Renal pelvis (tissue), 1 donor: ENCODE measurements at regions not wholly inside any gene's neighbourhood (a gene's known extent, or its start where the extent isn't known, plus 50 kb on each side); places are given as distances from the start of the nearest gene placed in this dataset.
"Not testable (repeated sequence)": the region's sequence is repeated elsewhere in the genome, so short reads cannot be mapped to it uniquely, and the experiment has no call there.

ENCODE experiments used
- DNase-seq: peaks from one replicate; pipeline ENCODE4 v3.0.0-alpha.2; 2013

- no peak for DNase-seq
Measured at GRCh38 chr5:118604106-118604505, 384.2 kb downstream of the DTWD2 start.

GRCh38 chr5:118603278-118603677, 385.1 kb downstream of the DTWD2 start:
- DNase-seq, result no peak

- DNase-seq, result no peak
Measured at GRCh38 chr5:118598311-118598710, 390.0 kb downstream of the DTWD2 start.

- DNase-seq, result no peak
Measured at GRCh38 chr5:118597543-118597942, 390.8 kb downstream of the DTWD2 start.

GRCh38 chr5:118596255-118596654, 392.1 kb downstream of the DTWD2 start:
- no peak for DNase-seq

- no peak for DNase-seq
Measured at GRCh38 chr5:118593003-118593328, 395.4 kb downstream of the DTWD2 start.

- no peak for DNase-seq
Measured at GRCh38 chr5:118592229-118593002, 395.9 kb downstream of the DTWD2 start.

- DNase-seq, result no peak
Measured at GRCh38 chr5:118590806-118591205, 397.5 kb downstream of the DTWD2 start.

- DNase-seq, result no peak
Measured at GRCh38 chr5:118580949-118581348, 407.4 kb downstream of the DTWD2 start.

GRCh38 chr5:118578093-118578492, 410.3 kb downstream of the DTWD2 start:
- DNase-seq, result no peak

GRCh38 chr5:118577621-118578020, 410.7 kb downstream of the DTWD2 start:
- DNase-seq, result no peak

- DNase-seq, result not testable (repeated sequence)
Measured at GRCh38 chr5:118570276-118570675, 418.1 kb downstream of the DTWD2 start.

GRCh38 chr5:118569596-118569995, 418.8 kb downstream of the DTWD2 start:
- DNase-seq, result not testable (repeated sequence)

- DNase-seq, result no peak
Measured at GRCh38 chr5:118565335-118565971, 422.9 kb downstream of the DTWD2 start.

- no peak for DNase-seq
Measured at GRCh38 chr5:118561971-118562370, 426.4 kb downstream of the DTWD2 start.

- no peak for DNase-seq
Measured at GRCh38 chr5:118561235-118561634, 427.1 kb downstream of the DTWD2 start.

- no peak for DNase-seq
Measured at GRCh38 chr5:118558871-118559270, 429.5 kb downstream of the DTWD2 start.

- peak; percentile 33 for DNase-seq
Measured at GRCh38 chr5:118557251-118557661, 431.1 kb downstream of the DTWD2 start.

GRCh38 chr5:118556792-118557191, 431.6 kb downstream of the DTWD2 start:
- no peak for DNase-seq

- DNase-seq, result no peak
Measured at GRCh38 chr5:118555727-118556126, 432.6 kb downstream of the DTWD2 start.

GRCh38 chr5:118554981-118555380, 433.4 kb downstream of the DTWD2 start:
- DNase-seq, result peak; percentile 16

- no peak for DNase-seq
Measured at GRCh38 chr5:118554241-118554640, 434.1 kb downstream of the DTWD2 start.

- no peak for DNase-seq
Measured at GRCh38 chr5:118553662-118554061, 434.7 kb downstream of the DTWD2 start.
